ENCODE measurements at regions not wholly inside any gene's neighbourhood (a gene's known extent, or its start where the extent isn't known, plus 50 kb on each side); places are given as distances from the start of the nearest gene placed in this dataset.

- no peak for DNase-seq
Observed at GRCh38 chr2:158006961-158007719, 94.5 kb upstream of the UPP2 start.

GRCh38 chr2:158004126-158004764 is 97.4 kb upstream of the UPP2 start:
- no peak for DNase-seq

- no peak for DNase-seq
Observed at GRCh38 chr2:158002079-158002478, 99.6 kb upstream of the UPP2 start.

GRCh38 chr2:157996799-157997198 is 104.9 kb upstream of the UPP2 start:
- DNase-seq = no peak

- DNase-seq = no peak
Observed at GRCh38 chr2:157995117-157995516, 106.6 kb upstream of the UPP2 start.

- DNase-seq = no peak
Observed at GRCh38 chr2:157991932-157992331, 109.7 kb upstream of the UPP2 start.

- DNase-seq = no peak
Observed at GRCh38 chr2:157990173-157990572, 111.5 kb upstream of the UPP2 start.

GRCh38 chr2:157989227-157989626 is 112.4 kb upstream of the UPP2 start:
- no peak for DNase-seq

GRCh38 chr2:157986761-157987160 is 110.6 kb upstream of the ACVR1 start:
- no peak for DNase-seq

GRCh38 chr2:157984866-157985265 is 108.7 kb upstream of the ACVR1 start:
- no peak for DNase-seq

- DNase-seq = no peak
Observed at GRCh38 chr2:157980020-157980419, 103.9 kb upstream of the ACVR1 start.

- no peak for DNase-seq
Observed at GRCh38 chr2:157971702-157972101, 95.6 kb upstream of the ACVR1 start.

- DNase-seq = no peak
Observed at GRCh38 chr2:157967856-157968255, 91.7 kb upstream of the ACVR1 start.

GRCh38 chr2:157959249-157959648 is 83.1 kb upstream of the ACVR1 start:
- DNase-seq = no peak

GRCh38 chr2:157957596-157957995 is 81.5 kb upstream of the ACVR1 start:
- DNase-seq = no peak

- DNase-seq = no peak
Observed at GRCh38 chr2:157952558-157952957, 76.4 kb upstream of the ACVR1 start.

GRCh38 chr2:157948856-157949255 is 72.7 kb upstream of the ACVR1 start:
- DNase-seq = no peak

- no peak for DNase-seq
Observed at GRCh38 chr2:157946919-157947557, 70.9 kb upstream of the ACVR1 start.

GRCh38 chr2:157940024-157940423 is 63.9 kb upstream of the ACVR1 start:
- DNase-seq = no peak

GRCh38 chr2:157938556-157938955 is 62.4 kb upstream of the ACVR1 start:
- no peak for DNase-seq

GRCh38 chr2:157936406-157936805 is 60.3 kb upstream of the ACVR1 start:
- DNase-seq = no peak

- no peak for DNase-seq
Observed at GRCh38 chr2:157935378-157935906, 59.3 kb upstream of the ACVR1 start.

- DNase-seq = no peak
Observed at GRCh38 chr2:157934684-157935377, 58.7 kb upstream of the ACVR1 start.

Measured in T-helper 9 cell (primary cell).